Stimulated activated CD8-positive, alpha-beta memory T cell treated with anti-CD3 and anti-CD28 coated beads, Interleukin-15, amount 100 ng/mL, for 24 hours (primary cell): ENCODE measurements at regions not wholly inside any gene's neighbourhood (a gene's known extent, or its start where the extent isn't known, plus 50 kb on each side); places are given as distances from the start of the nearest gene placed in this dataset.

Source experiments
- DNase-seq: peaks from one replicate; pipeline ENCODE4 v3.0.0-alpha.2; 2020; ENCODE audit warnings: low read depth

DNA sequence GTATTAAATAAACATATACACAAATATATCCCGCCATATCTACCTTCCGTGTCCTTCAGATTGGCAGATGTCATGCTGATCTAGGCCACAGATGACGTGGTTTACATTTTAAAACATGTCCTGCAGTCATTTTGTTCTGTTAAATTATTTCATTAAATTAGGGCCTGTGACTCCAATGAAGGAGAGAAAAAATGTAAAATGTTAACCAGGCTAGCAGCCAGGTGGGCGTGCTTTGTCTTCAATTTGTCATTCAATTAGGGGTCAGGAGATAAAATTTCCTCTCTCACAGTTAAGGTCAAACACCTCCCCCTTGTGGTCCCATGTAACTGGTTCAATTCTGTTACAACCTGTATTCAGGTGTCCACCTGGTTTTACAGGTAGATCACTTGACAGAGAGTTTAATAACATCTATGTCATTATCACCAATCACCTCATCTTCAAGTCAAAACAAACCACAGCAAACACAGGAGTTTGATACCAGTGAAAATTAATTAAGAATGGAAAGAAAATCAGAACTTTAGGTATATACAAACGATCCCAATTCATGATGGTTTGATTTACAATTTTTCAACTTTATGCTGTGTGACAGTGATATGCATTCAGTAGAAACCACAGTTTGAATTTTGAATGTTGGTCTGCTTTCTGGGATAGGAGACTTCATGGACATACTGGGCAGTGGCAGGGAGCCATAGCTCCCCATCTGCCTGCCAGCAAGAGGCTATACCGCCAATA is 339.4 kb downstream of the CMPK2 start:
- DNase-seq, result no peak

DNA sequence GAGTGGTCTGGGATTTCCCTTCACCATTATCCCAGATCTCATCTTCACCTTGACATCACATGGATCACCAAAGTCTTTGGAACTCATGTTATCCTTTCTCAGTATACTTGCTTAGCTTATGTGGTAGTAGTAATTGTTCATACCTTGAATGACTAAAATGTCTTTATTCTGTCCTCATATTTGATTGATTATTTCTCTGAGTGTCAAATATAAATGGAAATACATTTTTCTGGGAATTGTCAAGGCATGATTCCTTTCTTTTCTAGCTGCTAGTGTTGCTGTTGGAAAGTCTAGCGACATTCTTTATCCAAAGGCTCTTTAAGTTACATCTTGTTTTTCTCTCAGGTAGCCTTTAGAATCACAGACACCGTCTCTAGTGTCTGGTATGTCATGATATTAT is 334.4 kb downstream of the CMPK2 start:
- DNase-seq, result no peak

DNA sequence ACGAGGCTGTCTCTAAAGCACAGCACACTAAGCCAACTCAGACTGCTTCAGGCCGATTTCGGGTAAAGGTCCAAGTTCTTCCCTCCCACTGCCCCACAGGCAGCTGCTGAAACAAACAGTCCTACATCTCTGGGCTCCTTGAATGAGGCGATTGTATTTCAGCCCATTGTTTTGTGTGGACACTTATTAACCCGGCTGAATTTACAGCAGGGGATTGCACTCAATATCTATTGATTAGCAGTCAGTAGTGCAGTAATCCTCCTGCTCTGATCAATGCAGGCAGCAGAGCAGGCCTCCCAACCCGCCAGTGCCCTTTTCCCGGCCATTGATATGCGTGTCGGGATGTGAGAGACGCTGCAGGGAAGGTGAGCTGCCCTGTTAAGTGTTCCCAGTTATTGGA is 330.1 kb downstream of the CMPK2 start:
- DNase-seq, result no peak

DNA sequence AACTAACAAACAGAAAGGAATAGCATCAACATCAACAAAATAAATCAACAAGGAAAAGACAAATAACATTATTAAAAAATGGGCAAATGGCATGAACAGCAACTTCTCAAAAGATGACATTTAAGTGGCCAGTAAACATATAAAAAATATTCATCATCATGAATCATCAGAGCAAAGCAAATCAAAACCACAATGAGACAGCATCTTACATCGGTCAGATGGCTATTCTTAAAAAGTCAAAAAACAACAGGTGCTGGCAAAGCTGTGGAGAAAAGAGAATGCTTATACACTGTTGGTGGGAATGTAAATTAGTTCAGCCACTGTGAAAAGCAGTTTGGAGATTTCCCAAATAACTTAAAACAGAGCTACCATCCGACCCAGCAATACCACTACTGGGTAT is 327.1 kb downstream of the CMPK2 start:
- no peak for DNase-seq

DNA sequence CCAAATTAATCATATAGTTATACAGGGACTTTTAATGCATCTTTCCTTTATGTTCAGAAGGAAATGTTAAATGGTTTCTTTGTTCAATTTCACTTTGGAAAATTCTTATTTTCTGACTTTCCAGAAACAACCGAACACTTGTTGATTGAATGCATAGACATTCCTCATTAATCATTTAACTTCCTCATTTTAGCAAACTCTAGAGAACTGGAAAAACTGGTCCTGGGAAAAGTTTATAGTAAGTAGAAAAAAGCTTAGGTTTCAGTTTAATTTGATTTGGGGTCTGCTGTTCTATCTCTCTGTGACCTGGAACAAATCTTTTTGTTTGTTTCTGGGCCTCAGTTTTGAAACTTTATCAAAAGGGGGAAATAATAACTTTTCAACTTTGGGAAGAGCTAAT is 320.4 kb downstream of the CMPK2 start:
- no peak for DNase-seq

DNA sequence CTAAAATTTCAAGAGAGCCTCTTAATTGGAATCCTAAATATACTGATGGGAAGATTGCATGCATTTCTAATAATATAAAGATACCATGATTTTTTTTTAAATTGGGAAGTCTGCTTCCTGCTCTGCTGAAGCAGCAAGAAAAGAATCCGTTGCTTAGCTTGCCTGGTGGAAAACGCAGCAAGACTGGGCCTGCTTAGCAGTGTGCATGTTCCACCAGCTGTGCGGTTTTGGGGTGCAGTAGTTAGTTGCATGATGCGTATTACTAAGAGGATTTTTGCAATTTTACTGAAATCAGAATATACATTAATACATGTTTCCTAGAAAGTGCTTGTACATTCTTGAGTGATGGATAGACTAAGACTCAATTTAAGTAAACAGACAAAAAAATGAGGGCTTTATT is 319.9 kb downstream of the CMPK2 start:
- DNase-seq, result no peak

DNA sequence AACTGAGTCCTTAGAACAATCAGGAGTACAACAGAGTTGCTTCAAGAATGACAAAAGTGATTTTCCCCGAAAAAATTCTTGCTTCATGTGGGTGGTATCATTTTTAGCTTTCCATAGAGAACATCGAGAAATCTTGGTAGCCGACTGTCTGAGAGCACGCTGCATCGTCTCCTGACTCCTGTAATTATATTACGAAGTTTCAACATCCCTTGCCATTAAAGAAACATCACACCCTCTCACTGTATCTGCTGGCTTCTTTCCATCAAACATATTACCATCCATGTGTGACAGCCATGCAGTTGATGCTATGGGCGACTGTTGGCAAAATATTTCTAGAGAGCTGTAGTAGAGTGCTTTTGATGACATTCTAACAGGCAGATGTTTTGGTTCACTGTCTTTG is 311.2 kb downstream of the CMPK2 start:
- no peak for DNase-seq

DNA sequence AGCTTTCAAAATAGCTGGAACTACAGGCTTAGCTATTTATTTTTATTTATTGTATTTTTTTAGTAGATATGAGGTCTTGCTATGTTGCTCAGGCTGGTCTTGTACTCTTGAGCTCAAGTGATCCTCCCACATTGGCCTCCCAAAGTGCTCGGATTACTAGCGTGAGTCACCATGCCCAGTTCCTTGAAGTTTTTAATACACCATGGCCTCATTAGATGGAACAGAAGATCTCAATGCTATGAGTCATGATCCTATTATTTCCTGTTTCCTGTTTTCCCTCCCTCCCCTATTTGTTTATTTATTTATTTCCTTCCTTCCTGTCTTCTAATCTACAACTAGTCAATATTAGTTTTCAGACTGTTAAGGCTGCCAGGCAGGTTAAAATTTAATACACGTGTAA is 309.0 kb downstream of the CMPK2 start:
- no peak for DNase-seq

DNA sequence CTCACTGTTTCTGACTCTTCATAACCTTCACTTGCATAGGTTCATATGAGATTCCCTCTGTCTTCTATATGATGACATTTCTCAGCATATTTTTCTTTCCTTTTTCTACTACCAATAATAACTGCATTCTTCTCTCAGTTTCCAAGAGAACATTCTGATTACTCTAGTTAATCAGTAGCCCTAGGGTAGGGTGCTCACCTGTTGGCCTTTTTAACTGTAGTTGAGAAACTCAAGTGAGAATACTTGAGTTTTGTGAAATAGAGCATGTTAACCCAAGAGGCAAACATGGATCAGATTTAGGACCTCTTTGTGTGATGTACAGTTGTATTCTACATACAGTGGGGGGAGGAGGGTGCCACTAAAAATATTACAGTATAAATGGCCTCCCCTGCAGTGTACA is 308.0 kb downstream of the CMPK2 start:
- no peak for DNase-seq

DNA sequence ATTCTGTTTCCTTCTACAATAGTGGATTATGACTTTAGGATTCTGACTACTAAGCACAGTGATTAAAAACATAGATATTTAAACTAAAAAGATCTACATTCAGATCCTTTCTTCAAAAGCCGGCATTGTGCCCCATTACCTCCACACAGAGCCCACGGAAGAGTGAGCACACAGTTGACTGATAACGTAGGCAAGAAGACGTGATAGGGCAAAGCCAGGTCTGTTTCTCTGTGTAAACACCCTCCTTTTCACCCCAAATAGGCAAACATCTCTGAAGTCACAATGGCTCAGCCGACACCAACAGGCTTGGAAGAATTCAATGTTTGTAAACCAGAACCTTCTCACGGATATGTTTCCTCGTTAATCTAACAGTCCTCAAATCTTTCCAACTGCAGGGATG is 302.9 kb downstream of the CMPK2 start:
- no peak for DNase-seq

DNA sequence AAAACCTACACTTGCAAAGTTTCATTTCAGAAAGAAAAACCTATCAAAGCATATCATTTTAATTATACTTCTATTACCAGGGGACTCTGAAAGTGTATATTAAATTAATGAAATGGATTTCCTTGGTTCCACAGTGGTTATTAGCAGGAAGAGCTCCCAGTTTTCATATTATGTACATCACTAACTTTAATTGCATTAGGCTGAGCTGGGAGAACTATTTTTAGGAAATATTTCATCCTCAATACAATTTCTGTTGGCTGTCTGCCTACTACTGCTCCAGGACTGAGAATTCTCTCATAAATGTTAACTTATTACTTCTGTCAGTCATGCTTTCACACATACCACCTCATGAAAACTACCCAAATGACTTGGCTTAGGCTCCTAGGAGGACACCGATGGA is 301.4 kb downstream of the CMPK2 start:
- DNase-seq, result no peak

DNA sequence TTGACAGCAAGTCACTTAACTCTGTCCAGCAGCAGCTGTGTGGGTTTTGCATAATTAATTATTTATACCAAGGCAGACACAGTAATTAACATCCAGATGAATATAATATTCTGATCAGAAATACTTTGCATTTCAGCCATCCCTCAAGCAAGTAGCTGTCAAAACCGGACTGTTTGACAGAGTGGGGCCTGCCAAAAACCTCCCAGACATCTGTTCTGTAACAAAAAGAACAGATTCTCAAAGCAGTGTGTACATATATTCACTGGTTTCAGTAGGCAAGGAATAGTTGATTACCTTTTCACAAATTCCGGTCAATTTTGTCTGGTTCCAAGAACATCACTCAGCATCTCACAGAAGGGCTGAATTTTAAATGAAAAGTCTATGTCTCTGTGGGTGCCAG is 291.6 kb downstream of the CMPK2 start:
- no peak for DNase-seq

DNA sequence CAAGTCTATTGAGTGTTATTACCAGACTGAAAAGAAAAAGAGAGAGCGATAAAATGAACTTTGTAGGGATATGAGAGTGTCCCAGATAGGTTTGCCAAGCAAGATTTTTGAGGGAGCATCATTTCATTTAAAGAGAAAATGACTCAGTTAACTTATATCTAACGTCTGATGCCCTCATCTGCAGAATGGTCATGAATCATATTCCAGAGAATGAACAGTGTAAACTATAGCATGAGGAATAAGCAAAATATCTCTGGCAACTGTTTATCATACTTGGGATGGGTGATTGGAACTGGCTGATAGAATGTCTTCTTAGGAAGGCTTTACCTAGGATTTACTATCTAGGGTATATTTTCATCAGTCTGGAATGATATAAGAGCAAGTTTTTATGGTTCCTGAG is 289.4 kb downstream of the CMPK2 start:
- no peak for DNase-seq

DNA sequence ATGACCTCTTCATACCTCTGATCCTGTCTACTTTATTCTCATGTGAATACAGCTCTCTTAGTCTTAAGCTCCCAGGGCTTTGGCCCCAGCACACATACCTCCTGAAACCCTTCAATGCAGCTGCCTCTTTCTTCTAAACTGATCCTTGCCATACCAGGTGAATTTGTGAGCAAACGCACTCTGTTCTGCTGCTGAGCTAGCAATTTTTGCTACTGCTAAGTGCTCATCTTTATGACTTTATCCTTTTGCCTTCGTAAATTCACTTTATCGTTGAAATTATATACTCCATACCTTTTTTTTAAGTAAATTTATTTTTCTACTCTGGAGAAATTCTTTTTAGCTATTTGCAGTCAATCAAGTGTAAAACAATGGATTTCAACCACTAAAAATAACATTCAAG is 287.7 kb downstream of the CMPK2 start:
- no peak for DNase-seq

DNA sequence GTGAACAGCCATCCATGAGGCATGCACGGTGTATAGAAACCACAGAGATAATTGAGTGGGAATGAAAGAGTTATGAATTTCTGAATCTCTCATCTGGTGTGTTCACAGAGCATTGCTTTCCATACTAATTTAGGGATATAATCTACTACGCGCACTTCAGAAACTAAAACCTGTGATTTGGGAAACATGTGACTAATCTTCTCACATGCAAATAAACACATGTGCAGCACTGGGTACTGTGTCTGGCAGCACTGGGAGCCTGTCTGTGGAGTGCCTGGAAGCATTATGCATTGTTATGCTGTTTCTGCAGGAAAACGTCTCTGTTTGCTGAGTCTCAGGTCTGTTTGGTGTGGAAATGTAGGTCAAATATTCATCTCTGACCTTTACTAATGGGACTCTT is 287.3 kb downstream of the CMPK2 start:
- no peak for DNase-seq

DNA sequence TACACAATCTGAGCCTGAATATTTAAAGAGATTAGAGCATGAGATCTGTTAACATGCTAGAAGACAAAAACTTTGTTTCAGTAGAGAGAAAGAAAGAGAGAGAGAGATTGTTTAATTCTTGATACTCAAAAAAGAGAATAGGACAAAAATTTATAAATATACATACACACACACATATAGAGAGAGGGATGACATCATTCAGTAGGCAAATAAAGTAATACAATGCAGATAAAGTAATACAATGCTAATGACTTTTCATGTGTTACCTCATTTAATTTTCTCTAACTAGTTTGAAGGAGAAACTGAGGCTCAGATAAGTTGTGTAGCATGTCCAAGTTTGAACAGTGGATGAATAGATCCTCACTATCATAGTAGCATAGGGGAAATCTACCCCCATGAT is 286.4 kb downstream of the CMPK2 start:
- no peak for DNase-seq

DNA sequence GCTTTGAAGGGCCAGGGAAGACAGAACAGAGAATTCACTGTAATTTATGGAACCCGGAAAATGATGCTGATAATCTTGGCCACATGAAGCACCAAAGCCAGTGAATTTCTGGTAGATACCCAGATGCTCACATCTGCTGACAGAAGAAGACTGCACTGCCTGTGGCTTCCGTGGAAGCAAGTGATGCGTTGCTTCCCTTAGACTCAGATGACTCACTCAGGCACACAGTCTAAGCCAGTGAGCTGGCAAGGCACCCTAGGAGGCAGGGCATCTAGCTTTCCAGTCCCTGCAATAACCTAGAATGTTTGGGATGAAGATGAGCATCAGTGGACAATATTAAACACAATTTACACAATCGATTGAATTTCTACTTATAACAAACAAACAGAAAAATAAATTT is 284.7 kb downstream of the CMPK2 start:
- DNase-seq, result no peak

DNA sequence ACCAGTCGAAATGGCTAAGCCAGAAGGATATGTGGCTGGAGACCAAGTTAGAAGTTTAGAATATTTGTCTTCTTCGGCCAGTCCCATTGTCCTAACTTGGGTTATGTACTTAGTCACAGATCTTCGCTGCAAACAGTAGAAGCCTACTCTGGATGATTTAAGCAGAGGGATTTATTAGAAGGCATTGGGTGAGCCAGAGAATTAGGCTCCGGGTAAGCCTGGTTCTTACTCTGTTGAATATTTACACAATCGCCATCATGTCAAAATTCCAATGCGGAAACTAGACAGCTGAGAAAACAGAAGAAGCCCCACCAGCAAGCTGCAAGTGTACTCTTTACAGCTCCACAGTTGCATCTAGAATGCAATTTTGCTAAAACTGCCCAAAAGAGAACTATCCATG is 276.6 kb downstream of the CMPK2 start:
- no peak for DNase-seq

DNA sequence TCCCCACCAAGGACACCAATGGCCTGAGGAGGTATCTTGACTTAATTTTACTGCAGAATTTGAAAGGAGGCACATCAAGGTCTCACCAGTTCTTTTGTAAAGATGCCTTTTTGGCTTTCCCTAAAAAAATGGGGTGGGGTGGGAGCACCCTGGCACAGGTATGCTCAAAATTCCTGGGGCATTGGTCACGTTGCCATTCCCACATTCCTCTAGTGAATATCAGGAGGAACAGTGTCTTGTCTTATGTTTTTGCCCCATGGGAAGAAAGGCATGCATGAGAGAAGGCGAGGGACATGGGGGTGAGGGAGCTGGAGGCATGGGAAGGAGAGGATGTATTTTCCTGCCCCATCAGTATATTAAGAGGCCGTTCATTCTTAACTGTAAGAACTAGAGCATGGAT is 275.3 kb downstream of the CMPK2 start:
- DNase-seq, result no peak

DNA sequence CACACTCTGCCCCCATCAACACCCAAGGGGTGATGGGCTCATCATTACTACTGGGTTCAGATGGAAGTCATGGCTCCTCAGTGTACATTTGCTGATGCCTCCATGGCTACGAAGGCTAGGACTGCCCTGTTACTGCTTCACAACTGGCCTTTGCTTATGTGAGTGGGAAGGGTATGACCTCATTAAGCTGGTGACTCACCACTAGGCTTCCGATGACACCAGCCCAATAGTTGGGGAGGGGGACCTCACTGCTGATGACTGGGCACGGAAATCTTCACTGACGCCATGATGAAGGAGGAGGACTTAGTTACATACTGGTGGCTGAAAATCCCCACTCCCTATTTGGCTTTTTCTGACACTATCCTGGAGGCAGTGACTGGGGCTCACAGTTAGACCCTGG is 263.2 kb downstream of the CMPK2 start:
- no peak for DNase-seq

DNA sequence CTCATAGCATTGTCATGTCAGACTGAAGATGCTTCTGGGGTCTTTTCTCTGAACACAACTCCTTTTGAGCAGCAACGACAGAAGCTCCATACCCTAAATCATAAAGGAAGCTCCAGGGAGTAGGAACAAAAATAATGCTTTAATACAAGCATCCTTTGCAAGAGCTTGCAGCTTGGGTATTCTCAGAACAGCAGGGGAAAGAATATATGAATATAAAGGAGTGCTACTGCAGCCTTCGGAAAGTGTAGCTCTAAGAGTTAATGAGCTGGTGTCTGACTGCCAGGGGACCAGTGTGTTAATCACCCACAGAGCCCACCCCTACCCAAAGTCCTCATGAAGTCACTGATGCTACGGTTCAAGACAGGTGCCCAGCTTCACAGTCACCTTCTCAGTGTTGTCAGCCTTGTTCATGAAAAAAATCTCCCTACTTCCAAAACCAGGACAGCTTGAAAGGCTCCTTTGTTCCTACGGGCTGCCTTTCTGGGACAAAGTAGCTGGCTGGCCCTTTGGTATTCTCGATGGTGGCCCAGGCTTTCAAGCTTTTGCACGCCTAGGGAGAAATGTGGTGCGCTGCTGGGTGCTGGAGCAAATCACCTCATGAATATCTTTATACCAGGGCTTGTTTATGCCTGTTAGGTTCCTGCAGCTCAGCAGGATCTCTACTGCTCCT is 259.7 kb downstream of the CMPK2 start:
- no peak for DNase-seq

DNA sequence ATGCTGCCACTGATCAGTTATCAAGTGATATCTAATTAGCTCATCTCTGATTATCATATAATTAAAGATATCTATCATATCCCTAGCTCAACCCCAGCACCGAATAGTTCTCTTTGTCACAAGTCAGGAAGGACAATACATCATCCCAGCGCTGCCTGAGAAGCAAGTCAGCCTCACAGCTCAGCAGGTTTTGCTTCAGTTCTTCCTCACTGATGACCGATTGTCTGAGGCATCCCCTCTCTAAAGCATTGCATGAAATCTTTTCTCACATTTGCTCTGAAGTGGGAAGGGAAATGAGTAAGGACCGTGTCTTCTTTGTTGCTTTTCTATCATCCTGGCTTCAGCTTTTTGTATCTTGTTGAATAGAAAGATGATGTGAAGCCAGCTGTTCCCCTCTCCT is 247.9 kb downstream of the CMPK2 start:
- DNase-seq, result no peak

DNA sequence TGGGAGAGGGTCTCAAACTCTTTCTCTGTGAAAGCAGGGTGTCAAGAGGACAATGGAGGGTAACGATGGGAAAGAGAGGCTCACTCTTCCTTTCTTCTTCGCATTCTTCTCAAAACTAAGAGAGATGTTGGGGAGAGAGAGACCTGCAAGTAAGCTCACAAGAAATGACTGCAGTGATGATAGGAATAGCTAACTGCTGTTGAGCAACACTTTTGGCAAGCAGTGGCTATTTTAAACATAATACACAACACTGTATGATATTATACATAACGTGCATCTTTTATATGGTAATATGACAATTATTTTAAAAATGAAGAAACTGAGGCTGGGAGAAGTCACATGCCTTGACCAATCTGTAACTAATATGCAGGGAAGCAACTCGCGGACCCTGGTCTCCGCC is 247.5 kb downstream of the CMPK2 start:
- DNase-seq, result no peak

DNA sequence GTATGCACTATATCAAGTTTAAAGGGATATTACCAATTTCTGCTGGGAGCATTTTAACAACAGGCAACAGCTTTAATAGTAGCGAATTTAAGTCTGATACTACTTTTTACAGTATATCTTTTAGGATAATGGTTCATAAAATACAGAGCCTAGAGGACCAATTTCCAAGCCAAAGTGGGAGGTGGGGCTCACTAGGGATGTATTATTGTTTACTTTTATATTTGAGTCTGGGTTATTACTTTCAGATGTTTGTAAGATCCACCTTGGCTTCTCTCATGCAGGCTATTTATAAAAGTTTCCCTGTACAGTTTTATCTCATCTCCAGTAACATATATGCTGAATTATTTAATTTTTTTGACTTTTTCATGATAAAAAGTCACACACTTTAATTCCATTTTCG is 242.0 kb downstream of the CMPK2 start:
- no peak for DNase-seq
